Activated CD4-positive, CD25-positive, alpha-beta regulatory T cell treated with anti-CD3 and anti-CD28 coated beads, Interleukin-2, amount 50 U/mL, for 72 hours (primary cell): ENCODE measurements at regions not wholly inside any gene's neighbourhood (a gene's known extent, or its start where the extent isn't known, plus 50 kb on each side); places are given as distances from the start of the nearest gene placed in this dataset.
A peak's percentile ranks its signal among the peaks of the same experiment; 100 is the strongest.

Experiments
- DNase-seq: peaks from one replicate; pipeline ENCODE4 v3.0.0; 2021

- DNase-seq = no peak
Observed at GRCh38 chr2:62296832-62297623, 101.1 kb downstream of the B3GNT2 start.

DNA sequence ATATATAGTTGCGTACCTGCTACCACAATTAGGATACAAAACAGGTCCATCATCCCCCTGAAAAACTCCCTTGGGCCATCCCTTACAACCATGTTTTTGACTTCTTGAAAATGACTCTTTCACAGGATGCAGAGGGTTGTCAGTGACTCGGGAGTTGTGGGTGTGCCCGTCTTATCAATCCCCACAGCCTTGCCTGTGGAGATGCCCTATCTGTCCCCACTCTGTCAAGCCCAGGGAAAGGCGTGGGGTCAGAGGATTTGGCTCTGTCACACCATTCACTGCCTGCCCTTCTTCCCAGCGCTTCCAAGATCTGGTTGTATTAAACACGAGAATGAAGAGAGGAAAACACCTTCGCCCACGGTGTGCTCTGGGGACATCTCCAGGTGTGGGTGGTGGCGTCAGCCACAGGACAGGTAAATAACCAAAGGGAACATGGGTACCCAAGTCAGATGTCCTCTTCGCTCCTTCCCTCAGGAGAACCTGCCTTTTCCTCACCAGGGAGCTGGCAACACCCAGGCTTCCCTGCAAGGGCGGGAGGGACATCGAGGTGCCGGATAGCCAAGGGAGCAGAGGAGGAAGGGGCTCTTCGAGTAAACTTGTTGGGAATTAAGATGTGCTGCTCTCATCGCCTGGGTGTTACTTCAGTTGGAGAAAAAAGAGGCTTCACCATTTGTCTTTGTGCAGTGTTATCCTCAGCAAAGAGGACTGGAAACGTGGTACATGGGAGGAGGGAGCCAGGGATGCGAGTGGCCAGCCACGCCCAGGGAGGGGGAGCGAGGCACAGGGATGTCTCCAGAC lies 100.3 kb downstream of the B3GNT2 start:
- no peak for DNase-seq

DNA sequence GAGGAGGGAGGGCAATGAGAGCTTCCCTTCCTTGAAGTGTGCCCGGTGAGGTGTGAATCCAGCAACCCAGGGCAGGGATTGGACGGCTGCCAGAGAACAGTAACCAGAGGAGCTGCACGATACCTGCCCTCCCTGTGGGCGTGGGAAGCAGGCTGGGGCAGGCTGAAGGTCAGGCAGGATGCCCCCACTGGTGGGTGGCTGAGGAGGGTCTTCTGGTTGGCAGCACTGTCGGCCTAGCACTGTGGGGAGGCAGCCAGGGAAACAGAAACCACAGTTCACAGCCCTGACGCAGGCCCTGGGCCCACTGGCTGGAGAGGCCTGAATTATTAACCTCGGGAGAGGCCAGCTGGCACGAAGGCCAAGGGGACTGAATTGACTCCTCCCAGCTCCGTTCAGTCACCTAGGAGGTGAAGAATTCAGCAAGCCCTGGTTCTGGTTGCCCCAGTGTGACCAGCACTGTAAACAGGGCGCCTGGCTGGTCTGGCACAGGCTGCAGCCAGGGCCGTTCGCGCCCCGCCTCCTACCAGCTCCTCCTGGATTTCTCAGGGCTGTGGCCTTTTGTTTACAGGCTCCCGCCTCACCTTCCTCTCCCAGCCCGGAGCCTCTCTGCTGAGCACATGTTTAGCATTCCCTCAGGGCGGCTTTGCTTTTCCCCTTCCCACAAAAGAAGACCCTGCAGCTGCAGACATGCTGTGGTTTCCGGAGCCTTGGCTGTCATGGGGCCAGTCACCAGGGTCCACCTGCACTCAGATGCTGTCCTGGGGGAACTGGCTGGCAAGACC lies 97.8 kb downstream of the B3GNT2 start:
- DNase-seq = no peak

DNA sequence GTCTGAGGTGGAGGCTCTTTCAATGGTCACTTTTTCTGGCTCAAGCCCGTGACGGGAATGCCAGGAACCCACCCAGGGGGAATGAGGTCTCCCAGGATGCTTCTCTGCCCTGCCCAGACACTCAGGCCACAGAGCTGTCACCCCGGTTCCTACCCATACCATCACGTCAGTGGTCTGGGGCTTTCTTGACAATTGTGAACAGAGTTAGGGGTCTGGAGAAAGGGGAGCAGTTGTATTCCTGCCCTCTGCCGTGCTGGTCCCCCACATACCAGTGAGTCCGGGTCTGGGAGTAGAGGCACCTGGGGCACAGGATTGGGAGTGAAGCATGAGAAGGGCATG lies 97.2 kb downstream of the B3GNT2 start:
- no peak for DNase-seq

GRCh38 chr2:62292190-62292589 lies 96.3 kb downstream of the B3GNT2 start:
- DNase-seq = no peak

- no peak for DNase-seq
Observed at GRCh38 chr2:62291517-62292137, 95.7 kb downstream of the B3GNT2 start.

DNA sequence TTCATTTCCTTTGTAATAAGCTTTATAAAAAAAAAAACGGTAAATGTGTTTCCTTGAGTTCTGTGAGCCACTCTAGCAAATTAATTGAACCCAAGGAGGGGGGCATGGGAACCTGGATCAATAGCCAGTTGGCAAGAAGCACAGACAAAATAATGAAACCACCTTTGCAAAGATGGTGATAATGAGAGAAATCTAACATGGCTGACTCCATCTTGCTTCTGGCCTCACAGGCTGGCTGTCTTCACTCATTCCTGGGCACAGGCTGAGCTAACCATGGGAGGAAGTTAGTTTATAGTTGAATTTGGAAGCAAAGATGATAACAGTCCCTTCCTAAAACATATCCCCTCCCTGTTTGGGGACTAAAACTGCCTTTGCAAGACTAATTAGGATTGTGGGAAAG lies 95.1 kb downstream of the B3GNT2 start:
- DNase-seq = no peak

- peak; percentile 66 for DNase-seq
Observed at GRCh38 chr2:62287899-62288880, 92.3 kb downstream of the B3GNT2 start.

DNA sequence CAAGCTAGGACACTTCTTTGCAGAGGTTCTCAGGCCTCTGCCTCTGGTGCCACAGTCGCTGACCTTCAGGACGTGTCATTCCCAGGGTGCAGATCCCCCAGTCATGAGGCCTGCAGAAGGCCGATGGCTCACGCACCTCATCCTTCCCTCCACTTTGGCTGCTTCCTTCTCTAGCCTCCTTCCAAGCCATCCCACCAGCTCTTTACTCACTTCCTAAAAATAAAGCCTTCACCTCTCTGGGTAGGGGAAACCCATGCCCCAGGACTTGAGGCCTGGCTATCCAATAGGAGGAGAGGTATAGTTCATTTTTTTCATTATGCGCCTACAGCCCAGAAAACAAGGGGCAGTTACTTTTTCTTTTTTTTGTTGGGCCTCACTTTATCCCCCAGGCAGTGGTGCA lies 91.4 kb downstream of the B3GNT2 start:
- no peak for DNase-seq

DNA sequence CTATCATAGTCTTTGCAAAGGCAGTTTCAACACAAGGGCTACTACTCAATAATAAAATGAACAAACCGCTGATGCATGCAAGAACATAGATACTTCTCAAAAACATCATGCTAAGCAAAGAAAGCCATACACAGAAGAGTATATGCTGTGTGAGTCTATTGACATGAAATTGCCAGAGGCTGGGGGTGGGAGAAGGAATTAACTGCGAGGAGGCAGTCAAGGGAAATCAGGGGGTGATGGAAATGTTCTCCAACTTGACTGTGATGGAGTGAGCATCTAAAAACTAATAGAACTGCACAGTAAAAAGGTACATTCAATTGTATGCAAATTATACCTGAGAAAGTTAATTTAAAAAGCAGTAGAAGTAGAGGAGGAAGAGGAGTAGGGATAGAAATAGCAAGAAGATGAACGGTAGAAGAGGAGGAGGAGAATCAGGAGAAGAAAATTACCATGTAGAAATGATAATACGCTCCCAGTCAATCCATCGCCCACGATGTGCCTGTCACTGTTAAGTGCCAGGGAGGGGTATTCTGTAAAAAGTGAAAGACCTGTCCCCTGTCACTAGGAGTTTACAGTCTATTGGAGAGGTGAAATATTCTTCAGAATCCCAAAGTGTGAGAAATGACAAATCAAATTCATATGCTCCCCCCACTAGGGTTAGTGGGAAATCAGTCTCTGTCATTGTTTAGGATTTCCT lies 90.3 kb downstream of the B3GNT2 start:
- DNase-seq = no peak

DNA sequence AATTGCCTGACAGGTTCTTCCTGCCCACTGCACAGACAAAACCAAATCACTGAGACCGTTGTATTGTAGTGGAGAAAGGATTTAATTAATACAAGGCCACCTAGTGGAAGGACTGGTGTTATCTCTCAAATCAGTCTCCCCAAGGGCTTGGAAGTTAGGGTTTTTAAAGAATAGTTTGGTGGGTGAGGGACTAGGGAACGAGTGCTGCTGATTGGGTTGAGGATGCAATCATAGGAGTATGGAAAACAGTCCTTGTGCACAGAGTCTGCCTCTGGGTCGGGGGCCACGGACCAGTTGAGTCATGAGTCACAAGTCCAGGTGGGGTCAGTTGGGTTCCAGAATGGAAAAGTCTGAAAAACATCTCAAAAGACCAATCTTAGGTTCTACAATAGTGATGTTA lies 89.1 kb downstream of the B3GNT2 start:
- DNase-seq = no peak

DNA sequence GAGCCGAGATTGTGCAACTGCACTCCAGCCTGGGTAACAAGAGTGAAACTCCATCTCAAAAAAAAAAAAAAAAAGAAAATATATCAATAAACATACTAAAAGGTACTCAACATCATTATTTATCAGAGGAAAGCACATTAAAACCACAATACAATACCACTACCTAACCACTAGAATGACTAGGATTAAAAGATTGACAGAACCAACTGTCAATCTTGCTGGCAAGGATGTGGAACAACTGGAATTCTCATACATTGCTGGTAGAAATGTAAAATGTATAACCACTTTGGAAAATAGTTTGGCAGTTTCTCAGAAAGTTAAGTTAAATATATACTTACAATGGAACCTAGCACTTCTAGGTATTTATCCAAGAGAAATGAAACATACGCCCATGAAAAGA lies 88.6 kb downstream of the B3GNT2 start:
- DNase-seq = no peak

GRCh38 chr2:62283147-62283546 lies 87.2 kb downstream of the B3GNT2 start:
- no peak for DNase-seq

- no peak for DNase-seq
Observed at GRCh38 chr2:62281663-62282062, 85.7 kb downstream of the B3GNT2 start.

DNA sequence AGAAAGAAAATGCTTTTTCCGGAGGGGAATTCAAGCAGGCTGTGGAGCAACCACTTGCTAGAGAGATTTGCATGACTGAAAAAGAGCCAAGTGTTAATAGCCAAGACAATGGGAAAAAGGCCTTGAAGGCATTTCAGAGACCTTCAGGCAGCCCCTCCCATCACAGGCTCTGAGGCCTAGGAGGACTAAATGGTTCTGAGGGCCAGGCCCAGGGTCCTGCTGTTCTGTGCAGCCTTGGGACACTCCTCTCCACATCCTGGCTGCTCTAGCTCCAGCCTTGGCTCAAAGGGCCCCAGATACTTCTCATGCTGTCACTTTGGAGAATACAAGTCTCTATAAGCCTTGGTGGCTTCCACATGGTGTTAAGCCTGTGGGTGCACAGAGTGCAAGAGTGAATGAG lies 81.8 kb downstream of the B3GNT2 start:
- DNase-seq = no peak
